Fibroblast of the aortic adventitia (primary cell): ENCODE measurements at regions not wholly inside any gene's neighbourhood (a gene's known extent, or its start where the extent isn't known, plus 50 kb on each side); places are given as distances from the start of the nearest gene placed in this dataset.
"Not testable (repeated sequence)": the region's sequence is repeated elsewhere in the genome, so short reads cannot be mapped to it uniquely, and the experiment has no call there.

ENCODE experiments used
- DNase-seq: peaks from one replicate; pipeline ENCODE4 v3.0.0-alpha.2; 2010; ENCODE audit warnings: low read depth
- H3K4me3 ChIP-seq: 2 replicates; pipeline ENCODE4 v1.5.1; 2011; ENCODE audit warnings: low read depth, mild to moderate bottlenecking, control low read depth, low read length, moderate library complexity
- CTCF ChIP-seq: IDR thresholded peaks from 2 replicates; pipeline ENCODE4 v1.5.1; 2011; ENCODE audit warnings: mild to moderate bottlenecking, low read length, control low read depth, inconsistent platforms; ENCODE audit not compliant: insufficient read depth

- TF ChIP-seq CTCF: no peak
- DNase-seq: no peak
- no peak overlapping the region for H3K4me3 ChIP-seq
These were observed 1103.2 kb downstream of the GATA3 start for GRCh38 chr10:9157656-9158055.

- TF ChIP-seq CTCF: no peak
- no peak for DNase-seq
- no peak overlapping the region for H3K4me3 ChIP-seq
These were observed 1104.2 kb downstream of the GATA3 start for GRCh38 chr10:9158675-9159074.

GRCh38 chr10:9160275-9160674 lies 1105.8 kb downstream of the GATA3 start:
- no peak overlapping the region for H3K4me3 ChIP-seq
- TF ChIP-seq CTCF: no peak
- no peak for DNase-seq

DNA sequence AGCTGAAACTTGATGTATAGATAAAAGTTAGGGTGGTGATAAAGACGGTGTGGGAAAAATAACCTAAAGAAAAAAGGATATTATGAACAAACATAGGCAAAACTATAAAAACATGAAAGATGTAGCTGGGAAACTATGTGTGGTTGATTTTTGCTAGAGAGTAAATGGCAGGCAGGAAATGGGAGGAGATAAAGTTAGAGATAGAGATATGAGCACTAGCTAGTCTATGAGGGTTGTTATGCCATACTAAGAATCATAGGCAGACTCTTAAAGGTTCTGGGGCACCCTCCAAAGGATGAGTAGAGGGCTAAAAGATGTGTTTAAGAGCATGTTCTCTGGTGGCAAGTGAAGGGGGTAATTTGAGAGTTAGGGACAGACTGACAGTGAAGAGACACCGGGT lies 1109.2 kb downstream of the GATA3 start:
- TF ChIP-seq CTCF: no peak
- no peak overlapping the region for H3K4me3 ChIP-seq
- no peak for DNase-seq

DNA sequence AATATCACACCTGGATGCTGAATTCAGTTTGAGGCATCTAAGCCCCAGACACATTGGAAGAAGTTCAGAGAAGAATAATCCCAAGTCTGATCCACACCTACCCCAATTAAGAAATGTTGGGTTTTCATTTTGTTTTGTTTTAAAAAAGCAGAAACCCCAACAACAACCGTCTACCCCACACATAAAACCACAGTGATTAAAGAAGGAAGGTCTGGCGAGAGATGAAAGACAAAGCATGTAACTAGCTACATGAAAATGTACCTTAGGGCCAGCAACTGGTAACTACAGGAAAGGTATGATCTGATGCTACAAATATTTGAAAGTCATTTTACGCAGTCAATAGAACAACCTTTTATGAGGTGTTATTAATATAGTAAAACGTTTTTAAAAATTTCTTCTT lies 1112.3 kb downstream of the GATA3 start:
- DNase-seq: no peak
- no peak for TF ChIP-seq CTCF

DNA sequence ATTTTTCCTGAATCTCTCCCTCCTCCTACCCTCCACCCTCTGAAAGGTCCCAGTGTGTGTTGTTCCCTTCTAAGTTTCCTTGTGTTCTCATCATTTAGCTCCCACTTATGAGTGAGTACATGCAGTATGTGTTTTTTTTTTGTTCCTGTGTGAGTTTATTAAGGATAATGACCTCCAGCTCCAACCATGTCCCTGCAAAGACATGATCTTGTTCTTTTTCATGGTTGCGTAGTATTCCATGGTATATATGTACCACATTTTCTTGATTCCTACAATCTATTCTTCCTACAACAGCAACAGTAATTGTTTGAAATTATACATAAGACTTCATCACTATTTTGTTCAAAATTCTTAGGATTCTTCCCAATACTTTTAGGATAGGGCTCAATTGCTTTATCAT lies 1117.8 kb downstream of the GATA3 start:
- H3K4me3 ChIP-seq: no peak overlapping the region
- no peak for DNase-seq
- no peak for TF ChIP-seq CTCF

More for the DNA sequence above, 1112.3 kb downstream of the GATA3 start:
- no peak overlapping the region for H3K4me3 ChIP-seq

DNA sequence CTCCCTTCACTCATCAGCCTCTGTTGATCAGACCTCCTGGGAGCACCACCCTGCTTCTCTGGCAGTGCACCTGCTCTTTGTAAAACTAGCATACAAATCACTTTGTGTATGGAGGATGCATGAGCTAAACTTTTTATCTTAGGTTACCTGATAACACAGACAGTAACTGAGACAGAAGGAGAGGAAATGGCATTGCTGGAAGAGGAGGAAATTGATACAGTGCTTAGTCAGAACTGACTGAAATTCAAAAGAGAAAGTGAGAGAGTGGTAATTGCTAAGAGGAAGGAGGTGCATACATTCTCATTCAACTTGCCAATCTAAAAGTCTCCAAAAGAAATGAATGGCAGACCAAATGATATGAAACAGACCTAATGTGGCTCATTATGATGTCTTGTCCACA lies 1120.7 kb downstream of the GATA3 start:
- no peak overlapping the region for H3K4me3 ChIP-seq
- TF ChIP-seq CTCF: no peak
- DNase-seq: no peak

- not testable (repeated sequence) for H3K4me3 ChIP-seq, DNase-seq
These were observed 1128.9 kb downstream of the GATA3 start for GRCh38 chr10:9183197-9183880.
